Pancreas (tissue), 10 donors: ENCODE measurements at regions not wholly inside any gene's neighbourhood (a gene's known extent, or its start where the extent isn't known, plus 50 kb on each side); places are given as distances from the start of the nearest gene placed in this dataset.

Source experiments
- ATAC-seq, 4 donors: fragments of 200-7000 bp; cut with Tn5 transposase; one replicate each; pipeline versions ENCODE4 v1.8.0 to v1.9.1; 2020; ENCODE audit warnings: mild to moderate bottlenecking in 4 of 4, moderate library complexity in 4 of 4
- DNase-seq, 6 donors: peaks; one replicate each; pipeline ENCODE4 v3.0.0-alpha.2; 2020
- FAIRE-seq: peaks from 2 replicates; lab custom pipeline; 2012; peaks lifted over from hg19 to GRCh38; lab: Jason Lieb, UNC
- H3K27ac ChIP-seq, 4 donors: fragments of 200-600 bp; sonication (generic); 1 replicate in 3 of 4; 2 replicates in 1 of 4; pipeline versions ENCODE4 v1.5.0 to v1.8.0; 2020
- H3K27me3 ChIP-seq, 4 donors: fragments of 200-600 bp; one replicate each; pipeline ENCODE4 v1.8.0; 2021
- H3K36me3 ChIP-seq, 3 donors: fragments of 200-600 bp; sonication (generic) in 1 of 3; one replicate each; pipeline versions ENCODE4 v1.5.0 to v1.8.0; 2020 to 2021
- H3K4me1 ChIP-seq, 3 donors: fragments of 200-600 bp; one replicate each; pipeline ENCODE4 v1.8.0; 2021
- H3K4me3 ChIP-seq, 4 donors: fragments of 200-600 bp; sonication (generic) in 2 of 4; one replicate each; pipeline versions ENCODE4 v1.5.0 to v1.8.0; 2020 to 2021
- H3K9me3 ChIP-seq, 4 donors: fragments of 200-600 bp; one replicate each; pipeline ENCODE4 v1.8.0; 2021
- WGBS, 2 donors: extraction: QIAGEN DNeasy Blood & Tissue Kit; methylation state at CpG; one replicate each; pipeline ENCODE4 v1.1.7; 2013; 5-methylcytosine and 5-hydroxymethylcytosine counted together
- intact Hi-C, 3 donors: fragments of 100-400 bp; cut with DNase I; formaldehyde crosslinking; loops; one replicate each; pipeline versions ENCODE4 v1.11.1 to v1.14.2; 2022
- TF ChIP-seq, protein P1 (sequence below), 4 donors: fragments of 200-600 bp; sonication (generic) in 3 of 4; IDR thresholded peaks; one replicate each; pipeline versions ENCODE4 v1.5.0 to v1.8.0; 2021; ENCODE audit warnings: antibody characterized with exemption in 4 of 4
- donor health status: healthy with polysubstance abuse.
- donor health status: DM: no; HTN: no; CAD: no; lungs with moderate emphysema.
- donor health status: DM: no; HTN: no; CAD: no.
- donor health status: control.
- donor health status: control.
- donor health status: Bipolar disorder and iron deficiency.
- donor health status: DM: yes; HTN: yes; CAD: no.
- donor health status: DM: no; HTN: no; CAD: no.
- donor health status: DM: no; HTN: no; CAD: no.
- donor health status: DM: yes; HTN: yes; CAD: no.

- 64 to 84% methylated on average over 1 of the region's 1 CpG for WGBS, 2 donors
- Histone ChIP-seq H3K27me3 (no peaks in the 10 kb centered on the region), H3K27ac (no peak overlapping the region), H3K36me3 (no peaks in the 10 kb centered on the region), H3K4me1 (peaks cover 0 to 18% (median 7%) of the 10 kb centered on the region in 3 donors), H3K9me3 (no peaks in the 10 kb centered on the region), H3K4me3 (no peak overlapping the region)
- intact Hi-C loops = no loop called here
- DNase-seq (no peak), FAIRE-seq (no peak), ATAC-seq (no peak)
- TF ChIP-seq, protein P1, sequence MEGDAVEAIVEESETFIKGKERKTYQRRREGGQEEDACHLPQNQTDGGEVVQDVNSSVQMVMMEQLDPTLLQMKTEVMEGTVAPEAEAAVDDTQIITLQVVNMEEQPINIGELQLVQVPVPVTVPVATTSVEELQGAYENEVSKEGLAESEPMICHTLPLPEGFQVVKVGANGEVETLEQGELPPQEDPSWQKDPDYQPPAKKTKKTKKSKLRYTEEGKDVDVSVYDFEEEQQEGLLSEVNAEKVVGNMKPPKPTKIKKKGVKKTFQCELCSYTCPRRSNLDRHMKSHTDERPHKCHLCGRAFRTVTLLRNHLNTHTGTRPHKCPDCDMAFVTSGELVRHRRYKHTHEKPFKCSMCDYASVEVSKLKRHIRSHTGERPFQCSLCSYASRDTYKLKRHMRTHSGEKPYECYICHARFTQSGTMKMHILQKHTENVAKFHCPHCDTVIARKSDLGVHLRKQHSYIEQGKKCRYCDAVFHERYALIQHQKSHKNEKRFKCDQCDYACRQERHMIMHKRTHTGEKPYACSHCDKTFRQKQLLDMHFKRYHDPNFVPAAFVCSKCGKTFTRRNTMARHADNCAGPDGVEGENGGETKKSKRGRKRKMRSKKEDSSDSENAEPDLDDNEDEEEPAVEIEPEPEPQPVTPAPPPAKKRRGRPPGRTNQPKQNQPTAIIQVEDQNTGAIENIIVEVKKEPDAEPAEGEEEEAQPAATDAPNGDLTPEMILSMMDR (IDR thresholded peaks at IDR 0.05) = no peak
Observed at GRCh38 chr2:11031876-11032275, 120.1 kb downstream of the KCNF1 start.

GRCh38 chr2:11032396-11032795, 120.7 kb downstream of the KCNF1 start:
- TF ChIP-seq, protein P1 (IDR thresholded peaks at IDR 0.05) = no peak
- H3K27me3 ChIP-seq = no peaks in the 10 kb centered on the region
- peaks cover 0 to 18% (median 7%) of the 10 kb centered on the region in 3 donors for H3K4me1 ChIP-seq
- no peaks in the 10 kb centered on the region for H3K36me3 ChIP-seq
- no peak for ATAC-seq
- WGBS, 2 donors = 68 to 76% methylated on average over 2 of the region's 2 CpGs
- no peak for DNase-seq
- H3K4me3 ChIP-seq = no peak overlapping the region
- no peak for FAIRE-seq
- no peak overlapping the region for H3K27ac ChIP-seq
- intact Hi-C loops = no loop called here
- no peaks in the 10 kb centered on the region for H3K9me3 ChIP-seq

GRCh38 chr2:11033114-11033513, 121.4 kb downstream of the KCNF1 start:
- Histone ChIP-seq H3K36me3 (no peaks in the 10 kb centered on the region), H3K4me3 (no peak overlapping the region), H3K9me3 (no peaks in the 10 kb centered on the region), H3K27me3 (no peaks in the 10 kb centered on the region), H3K27ac (no peak overlapping the region), H3K4me1 (peaks cover 0 to 18% (median 7%) of the 10 kb centered on the region in 3 donors)
- FAIRE-seq (no peak), DNase-seq (no peak), ATAC-seq (no peak)
- TF ChIP-seq, protein P1 (IDR thresholded peaks at IDR 0.05) = no peak
- WGBS, 2 donors = 93 to 96% methylated on average over 1 of the region's 1 CpG
- intact Hi-C loops = no loop called here

DNA sequence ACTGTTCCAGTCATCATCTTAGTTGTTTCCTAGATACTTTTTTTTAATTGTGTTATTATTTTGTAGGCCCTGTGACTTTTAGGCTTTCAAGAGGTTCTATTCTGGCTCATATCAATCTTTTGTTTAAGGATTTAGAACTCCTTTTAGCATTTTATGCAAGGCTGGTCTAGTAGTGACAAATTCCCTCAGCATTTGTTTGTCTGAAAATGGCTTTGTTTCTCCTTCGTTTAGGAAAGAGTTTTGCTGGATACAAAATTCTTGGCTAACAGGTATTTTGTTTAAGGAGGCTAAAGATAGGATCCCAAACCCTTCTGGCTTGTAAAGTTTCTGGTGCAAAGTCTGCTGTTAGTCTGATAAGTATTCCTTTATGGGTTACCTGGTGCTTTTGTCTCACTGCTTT, 116.6 kb upstream of the SLC66A3 start:
- no peaks in the 10 kb centered on the region for H3K4me1 ChIP-seq
- no peaks in the 10 kb centered on the region for H3K27me3 ChIP-seq
- DNase-seq = no peak
- FAIRE-seq = no peak
- 92 to 93% methylated on average over 1 of the region's 1 CpG for WGBS, 2 donors
- intact Hi-C loops = no loop called here
- H3K36me3 ChIP-seq = no peaks in the 10 kb centered on the region
- H3K4me3 ChIP-seq = no peak overlapping the region
- no peaks in the 10 kb centered on the region for H3K9me3 ChIP-seq
- TF ChIP-seq, protein P1 (IDR thresholded peaks at IDR 0.05) = no peak
- no peak overlapping the region for H3K27ac ChIP-seq
- ATAC-seq = no peak

DNA sequence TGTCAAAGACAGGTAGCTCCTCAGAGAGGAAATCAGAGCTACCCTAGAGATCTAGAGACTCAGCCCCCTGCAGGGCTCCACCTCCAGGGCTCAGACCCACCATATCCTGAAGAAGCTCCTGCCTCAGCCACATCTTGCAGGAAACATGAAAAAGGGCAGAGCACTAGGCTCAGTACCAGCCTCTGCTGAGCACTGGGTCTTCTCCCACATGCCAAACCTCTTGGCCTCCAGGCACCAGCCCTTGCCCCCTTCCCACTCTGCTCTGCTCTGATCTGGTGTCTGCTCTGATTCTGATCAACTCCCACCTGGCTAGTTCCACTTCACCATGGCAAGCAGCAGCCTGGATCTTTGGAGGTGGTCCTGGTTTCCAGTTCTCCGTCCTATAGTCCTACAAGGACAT, 114.3 kb upstream of the SLC66A3 start:
- no peak overlapping the region for H3K27ac ChIP-seq
- no peaks in the 10 kb centered on the region for H3K4me1 ChIP-seq
- H3K4me3 ChIP-seq = no peak overlapping the region
- TF ChIP-seq, protein P1 (IDR thresholded peaks at IDR 0.05) = no peak
- no peak for DNase-seq
- no peaks in the 10 kb centered on the region for H3K36me3 ChIP-seq
- FAIRE-seq = no peak
- ATAC-seq = no peak
- intact Hi-C loops = no loop called here
- WGBS, 2 donors = 90 to 95% methylated on average over 1 of the region's 1 CpG
- no peaks in the 10 kb centered on the region for H3K27me3 ChIP-seq
- no peaks in the 10 kb centered on the region for H3K9me3 ChIP-seq
